Osteoblast (primary cell): ENCODE measurements at regions not wholly inside any gene's neighbourhood (a gene's known extent, or its start where the extent isn't known, plus 50 kb on each side); places are given as distances from the start of the nearest gene placed in this dataset.
A peak's percentile ranks its signal among the peaks of the same experiment; 100 is the strongest.

Source experiments
- DNase-seq: peaks from one replicate; pipeline ENCODE4 v3.0.0; 2011; ENCODE audit warnings: low spot score, mixed read lengths; ENCODE audit not compliant: insufficient read length; ENCODE audit errors: missing footprints
- H2AFZ ChIP-seq: 2 replicates; pipeline ENCODE4 v1.6.0; 2011; ENCODE audit warnings: mild to moderate bottlenecking, low read length
- H3K27ac ChIP-seq: 2 replicates; pipeline ENCODE4 v1.5.1; 2011; ENCODE audit warnings: mild to moderate bottlenecking, low read depth, low read length, moderate library complexity
- H3K27me3 ChIP-seq: 2 replicates; pipeline ENCODE4 v1.6.0; 2012; ENCODE audit warnings: mild to moderate bottlenecking, control low read depth, inconsistent platforms, low read length, moderate library complexity; ENCODE audit not compliant: insufficient read depth
- H3K36me3 ChIP-seq: 2 replicates; pipeline ENCODE4 v1.5.1; 2011; ENCODE audit warnings: mild to moderate bottlenecking, low read length, control low read depth, moderate library complexity; ENCODE audit not compliant: insufficient read depth
- H3K4me1 ChIP-seq: 2 replicates; pipeline ENCODE4 v1.5.1; 2011; ENCODE audit warnings: mild to moderate bottlenecking, low read length, control low read depth, moderate library complexity; ENCODE audit not compliant: insufficient read depth
- H3K4me2 ChIP-seq: 2 replicates; pipeline ENCODE4 v1.6.0; 2011; ENCODE audit warnings: mild to moderate bottlenecking, low read length; ENCODE audit not compliant: insufficient read depth
- H3K4me3 ChIP-seq: fragments of 200-600 bp; sonication (generic); 3 replicates; pipeline ENCODE4 v1.5.1; 2012; ENCODE audit warnings: mild to moderate bottlenecking, low read length, inconsistent platforms; ENCODE audit not compliant: insufficient read depth
- H3K79me2 ChIP-seq: 2 replicates; pipeline ENCODE4 v1.6.0; 2012; ENCODE audit warnings: mild to moderate bottlenecking, low read length, control low read depth, inconsistent platforms; ENCODE audit not compliant: insufficient read depth
- H3K9me3 ChIP-seq: 2 replicates; pipeline ENCODE4 v1.5.1; 2011; ENCODE audit warnings: low read depth, low read length, control low read depth
- H4K20me1 ChIP-seq: 2 replicates; pipeline ENCODE4 v1.6.0; 2012; ENCODE audit warnings: mild to moderate bottlenecking, low read length, control low read depth; ENCODE audit not compliant: insufficient read depth
- TF ChIP-seq, protein P1 (sequence below): IDR thresholded peaks from 2 replicates; pipeline ENCODE4 v1.5.1; 2011; ENCODE audit warnings: mild to moderate bottlenecking, low read depth, low read length, moderate library complexity; ENCODE audit errors: extremely low read depth

- Histone ChIP-seq H3K4me3 (no peak overlapping the region), H2AFZ (no peak overlapping the region), H4K20me1 (no peaks in the 10 kb centered on the region), H3K79me2 (no peaks in the 10 kb centered on the region), H3K9me3 (no peaks in the 10 kb centered on the region), H3K4me2 (no peak overlapping the region), H3K27me3 (peaks cover 3% of the 10 kb centered on the region), H3K27ac (no peak overlapping the region), H3K36me3 (no peaks in the 10 kb centered on the region), H3K4me1 (no peaks in the 10 kb centered on the region)
- TF ChIP-seq, protein P1, sequence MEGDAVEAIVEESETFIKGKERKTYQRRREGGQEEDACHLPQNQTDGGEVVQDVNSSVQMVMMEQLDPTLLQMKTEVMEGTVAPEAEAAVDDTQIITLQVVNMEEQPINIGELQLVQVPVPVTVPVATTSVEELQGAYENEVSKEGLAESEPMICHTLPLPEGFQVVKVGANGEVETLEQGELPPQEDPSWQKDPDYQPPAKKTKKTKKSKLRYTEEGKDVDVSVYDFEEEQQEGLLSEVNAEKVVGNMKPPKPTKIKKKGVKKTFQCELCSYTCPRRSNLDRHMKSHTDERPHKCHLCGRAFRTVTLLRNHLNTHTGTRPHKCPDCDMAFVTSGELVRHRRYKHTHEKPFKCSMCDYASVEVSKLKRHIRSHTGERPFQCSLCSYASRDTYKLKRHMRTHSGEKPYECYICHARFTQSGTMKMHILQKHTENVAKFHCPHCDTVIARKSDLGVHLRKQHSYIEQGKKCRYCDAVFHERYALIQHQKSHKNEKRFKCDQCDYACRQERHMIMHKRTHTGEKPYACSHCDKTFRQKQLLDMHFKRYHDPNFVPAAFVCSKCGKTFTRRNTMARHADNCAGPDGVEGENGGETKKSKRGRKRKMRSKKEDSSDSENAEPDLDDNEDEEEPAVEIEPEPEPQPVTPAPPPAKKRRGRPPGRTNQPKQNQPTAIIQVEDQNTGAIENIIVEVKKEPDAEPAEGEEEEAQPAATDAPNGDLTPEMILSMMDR = no peak
- DNase-seq = no peak
Observed at GRCh38 chr1:29728703-29729102, 492.4 kb downstream of the PTPRU start.

- TF ChIP-seq, protein P1 = no peak
- Histone ChIP-seq H3K4me2 (no peak overlapping the region), H3K79me2 (no peaks in the 10 kb centered on the region), H3K4me1 (no peaks in the 10 kb centered on the region), H3K4me3 (no peak overlapping the region), H2AFZ (no peak overlapping the region), H3K27me3 (peaks cover 3% of the 10 kb centered on the region), H3K9me3 (peaks cover 3% of the 10 kb centered on the region), H3K36me3 (no peaks in the 10 kb centered on the region), H4K20me1 (no peaks in the 10 kb centered on the region), H3K27ac (no peak overlapping the region)
- DNase-seq = no peak
Observed at GRCh38 chr1:29725262-29725661, 488.9 kb downstream of the PTPRU start.

DNA sequence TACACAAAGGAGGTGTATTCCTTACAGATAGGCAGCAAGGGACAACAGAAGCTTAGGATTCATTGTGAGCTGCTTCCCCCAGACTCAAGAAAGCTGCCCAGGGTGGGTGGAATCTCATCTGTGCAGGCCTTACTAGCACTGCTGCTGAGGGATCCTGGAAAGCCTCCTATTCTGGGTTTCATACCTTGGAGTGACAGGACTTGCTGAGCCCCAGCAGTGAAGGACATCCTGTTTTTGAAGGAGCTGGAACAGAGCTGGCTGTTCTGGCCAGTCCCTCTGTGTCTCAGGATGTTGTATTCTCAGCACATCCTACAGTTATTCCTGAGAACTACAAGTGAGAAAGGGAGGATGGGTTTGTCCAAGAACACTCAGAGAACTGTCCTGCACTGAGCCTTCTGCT, 486.3 kb downstream of the PTPRU start:
- Histone ChIP-seq H3K36me3 (no peaks in the 10 kb centered on the region), H3K27ac (no peak overlapping the region), H2AFZ (no peak overlapping the region), H3K4me3 (no peak overlapping the region), H3K4me2 (no peak overlapping the region), H3K79me2 (no peaks in the 10 kb centered on the region), H4K20me1 (no peaks in the 10 kb centered on the region), H3K27me3 (peaks cover 3% of the 10 kb centered on the region), H3K9me3 (peaks cover 3% of the 10 kb centered on the region), H3K4me1 (peaks cover 4% of the 10 kb centered on the region)
- no peak for DNase-seq
- TF ChIP-seq, protein P1 = no peak

GRCh38 chr1:29719253-29719652, 482.9 kb downstream of the PTPRU start:
- peaks cover 3% of the 10 kb centered on the region for H3K9me3 ChIP-seq
- H2AFZ ChIP-seq = no peak overlapping the region
- TF ChIP-seq, protein P1 = no peak
- no peak overlapping the region for H3K27ac ChIP-seq
- no peak overlapping the region for H3K4me3 ChIP-seq
- peaks cover 4% of the 10 kb centered on the region for H3K4me1 ChIP-seq
- H3K36me3 ChIP-seq = no peaks in the 10 kb centered on the region
- peak; percentile 82 for DNase-seq
- no peaks in the 10 kb centered on the region for H3K79me2 ChIP-seq
- H3K4me2 ChIP-seq = no peak overlapping the region
- no peaks in the 10 kb centered on the region for H3K27me3 ChIP-seq
- H4K20me1 ChIP-seq = no peaks in the 10 kb centered on the region
